H9 (cell line): ENCODE measurements at regions not wholly inside any gene's neighbourhood (a gene's known extent, or its start where the extent isn't known, plus 50 kb on each side); places are given as distances from the start of the nearest gene placed in this dataset.

ENCODE experiments used
- DNase-seq: peaks from one replicate; pipeline ENCODE4 v3.0.0-alpha.2; 2017
- H2AFZ ChIP-seq: one replicate; pipeline ENCODE4 v1.6.1; 2013; ENCODE audit warnings: mild to moderate bottlenecking, low read length, control low read depth, moderate library complexity
- H2AK5ac ChIP-seq: 2 replicates; pipeline ENCODE4 v1.6.1; 2013; ENCODE audit warnings: low read length, control low read depth, mixed read lengths; ENCODE audit not compliant: insufficient read length
- H2BK120ac ChIP-seq: one replicate; pipeline ENCODE4 v1.6.1; 2013; ENCODE audit warnings: low read depth, mild to moderate bottlenecking, low read length, control low read depth, inconsistent platforms; ENCODE audit not compliant: poor library complexity, severe bottlenecking
- H2BK12ac ChIP-seq: 2 replicates; pipeline ENCODE4 v1.6.1; 2013; ENCODE audit warnings: low read length, control low read depth, mixed read lengths, low read depth; ENCODE audit not compliant: insufficient read length
- H2BK15ac ChIP-seq: 2 replicates; pipeline ENCODE4 v1.6.1; 2013; ENCODE audit warnings: low read depth, low read length, control low read depth
- H2BK20ac ChIP-seq: one replicate; pipeline ENCODE4 v1.6.1; 2013; ENCODE audit warnings: low read depth, mild to moderate bottlenecking, low read length, control low read depth, inconsistent platforms; ENCODE audit not compliant: poor library complexity, severe bottlenecking
- H2BK5ac ChIP-seq: 2 replicates; pipeline ENCODE4 v1.6.1; 2013; ENCODE audit warnings: low read length, control low read depth, mixed read lengths; ENCODE audit not compliant: insufficient read length
- H3K14ac ChIP-seq: 2 replicates; pipeline ENCODE4 v1.6.1; 2013; ENCODE audit warnings: low read length, control low read depth; ENCODE audit not compliant: insufficient read depth
- H3K18ac ChIP-seq: 2 replicates; pipeline ENCODE4 v1.6.1; 2013; ENCODE audit warnings: low read depth, mild to moderate bottlenecking, mixed read lengths, low read length, control low read depth; ENCODE audit not compliant: insufficient read length
- H3K23ac ChIP-seq: 2 replicates; pipeline ENCODE4 v1.6.1; 2013; ENCODE audit warnings: low read length, control low read depth, mixed read lengths, low read depth; ENCODE audit not compliant: insufficient read length
- H3K23me2 ChIP-seq: 2 replicates; pipeline ENCODE4 v1.6.1; 2013; ENCODE audit warnings: low read depth, mild to moderate bottlenecking, mixed read lengths, low read length, control low read depth; ENCODE audit not compliant: insufficient read length, poor library complexity, severe bottlenecking
- H3K27ac ChIP-seq: 2 replicates; pipeline ENCODE4 v1.5.1; 2013; ENCODE audit warnings: low read length, control low read depth, mixed read lengths, low read depth; ENCODE audit not compliant: insufficient read length
- H3K27me3 ChIP-seq: 2 replicates; pipeline ENCODE4 v1.6.1; 2013; ENCODE audit warnings: low read length, control low read depth, inconsistent platforms; ENCODE audit not compliant: insufficient read depth
- H3K4ac ChIP-seq: 2 replicates; pipeline ENCODE4 v1.6.1; 2013; ENCODE audit warnings: low read depth, mild to moderate bottlenecking, control low read depth, inconsistent platforms, low read length, moderate library complexity
- H3K4me1 ChIP-seq: 2 replicates; pipeline ENCODE4 v1.6.1; 2013; ENCODE audit warnings: low read length, control low read depth, inconsistent platforms; ENCODE audit not compliant: insufficient read depth
- H3K4me2 ChIP-seq: 2 replicates; pipeline ENCODE4 v1.6.1; 2013; ENCODE audit warnings: low read length, control low read depth, mixed read lengths; ENCODE audit not compliant: insufficient read length, insufficient read depth
- H3K56ac ChIP-seq: 2 replicates; pipeline ENCODE4 v1.6.1; 2013; ENCODE audit warnings: low read depth, mild to moderate bottlenecking, mixed read lengths, low read length, control low read depth; ENCODE audit not compliant: insufficient read length
- H3K79me1 ChIP-seq: 2 replicates; pipeline ENCODE4 v1.6.1; 2013; ENCODE audit warnings: low read depth, mild to moderate bottlenecking, moderate library complexity, low read length, control low read depth, inconsistent platforms; ENCODE audit not compliant: insufficient read depth, poor library complexity, severe bottlenecking
- H3K79me2 ChIP-seq: 2 replicates; pipeline ENCODE4 v1.6.1; 2013; ENCODE audit warnings: low read length, control low read depth, inconsistent platforms; ENCODE audit not compliant: insufficient read depth
- H3K9ac ChIP-seq: 2 replicates; pipeline ENCODE4 v1.6.1; 2013; ENCODE audit warnings: low read length, control low read depth, mixed read lengths; ENCODE audit not compliant: insufficient read length; ENCODE audit errors: extremely low read depth
- H3K9me3 ChIP-seq: one replicate; pipeline ENCODE4 v1.6.1; 2013; ENCODE audit warnings: low read depth, low read length, inconsistent platforms; ENCODE audit not compliant: control insufficient read depth
- H3T11ph ChIP-seq: one replicate; pipeline ENCODE4 v1.6.1; 2013; ENCODE audit warnings: mild to moderate bottlenecking, low read length, control low read depth, inconsistent platforms
- H4K20me1 ChIP-seq: one replicate; pipeline ENCODE4 v1.6.1; 2013; ENCODE audit not compliant: control insufficient read depth, insufficient read length, insufficient read depth
- H4K5ac ChIP-seq: 2 replicates; pipeline ENCODE4 v1.6.1; 2013; ENCODE audit warnings: low read depth, mild to moderate bottlenecking, mixed read lengths, low read length, control low read depth; ENCODE audit not compliant: insufficient read length
- H4K8ac ChIP-seq: replicated peaks from 2 replicates; pipeline ENCODE4 v1.6.1; 2013; ENCODE audit warnings: low read length, control low read depth, mixed read lengths, low read depth; ENCODE audit not compliant: insufficient read length
- H4K91ac ChIP-seq: 2 replicates; pipeline ENCODE4 v1.6.1; 2013; ENCODE audit warnings: low read depth, mild to moderate bottlenecking, moderate library complexity, mixed read lengths, low read length, control low read depth; ENCODE audit not compliant: insufficient read length
- H3K27ac Mint-ChIP-seq, 3 experiments: 2 replicates in 2 of 3; 3 replicates in 1 of 3; pipeline ENCODE4 v1.8.0; 2020 to 2021; ENCODE audit warnings: mixed read lengths in 3 of 3, mild to moderate bottlenecking in 1 of 3, moderate library complexity in 1 of 3
- H3K27me3 Mint-ChIP-seq: 2 replicates; pipeline ENCODE4 v1.8.0; 2021; ENCODE audit warnings: low read depth, mild to moderate bottlenecking, moderate library complexity, mixed read lengths
- H3K36me3 Mint-ChIP-seq, 3 experiments: 2 replicates in 2 of 3; 3 replicates in 1 of 3; pipeline ENCODE4 v1.8.0; 2020 to 2021; ENCODE audit warnings: low read depth in 3 of 3, mixed read lengths in 3 of 3; ENCODE audit not compliant: insufficient read depth in 1 of 3
- H3K4me1 Mint-ChIP-seq, 2 experiments: 2 replicates each; pipeline ENCODE4 v1.8.0; 2020; ENCODE audit warnings: mixed read lengths in 2 of 2
- H3K4me3 Mint-ChIP-seq, 2 experiments: 2 replicates in 1 of 2; 3 replicates in 1 of 2; pipeline ENCODE4 v1.8.0; 2020 to 2021; ENCODE audit warnings: mild to moderate bottlenecking in 2 of 2, mixed read lengths in 2 of 2, moderate library complexity in 1 of 2
- H3K9me3 Mint-ChIP-seq, 2 experiments: 2 replicates in 1 of 2; 3 replicates in 1 of 2; pipeline ENCODE4 v1.8.0; 2020; ENCODE audit warnings: mild to moderate bottlenecking in 2 of 2, mixed read lengths in 2 of 2, moderate library complexity in 1 of 2
- CTCF ChIP-seq: fragments of 200-600 bp; sonication (generic); conservative IDR thresholded peaks from 3 replicates; pipeline ENCODE4 v1.8.0; 2021; ENCODE audit warnings: antibody characterized with exemption, mild to moderate bottlenecking
- WGBS: extraction: QIAGEN DNeasy Blood & Tissue Kit; methylation state at CpG from one replicate; pipeline ENCODE4 v1.1.7; 2013; ENCODE audit warnings: missing lambda C conversion rate, low lambda C conversion rate, mixed read lengths; ENCODE audit not compliant: insufficient read length; ENCODE audit errors: extremely low coverage; 5-methylcytosine and 5-hydroxymethylcytosine counted together

- H4K20me1 ChIP-seq, result no peaks in the 10 kb centered on the region
- Mint-ChIP-seq H3K4me1 (peaks cover 10 to 15% of the 10 kb centered on the region in 2 experiments), H3K4me3 (no peak overlapping the region), H3K9me3 (no peaks in the 10 kb centered on the region), H3K36me3 (no peaks in the 10 kb centered on the region), H3K27ac (no peak overlapping the region), H3K27me3 (no peaks in the 10 kb centered on the region)
- no peak overlapping the region for H3K27ac ChIP-seq
- no peak overlapping the region for H2BK15ac ChIP-seq
- H3T11ph ChIP-seq, result no peak overlapping the region
- TF ChIP-seq CTCF, result no peak
- no peak overlapping the region for H2AFZ ChIP-seq
- no peak overlapping the region for H2BK20ac ChIP-seq
- H3K14ac ChIP-seq, result no peak overlapping the region
- H2BK5ac ChIP-seq, result no peak overlapping the region
- no peaks in the 10 kb centered on the region for H3K23me2 ChIP-seq
- H3K79me1 ChIP-seq, result no peaks in the 10 kb centered on the region
- no peak overlapping the region for H4K91ac ChIP-seq
- no peak overlapping the region for H3K9ac ChIP-seq
- H3K56ac ChIP-seq, result no peak overlapping the region
- H3K4me2 ChIP-seq, result no peak overlapping the region
- no peaks in the 10 kb centered on the region for H3K79me2 ChIP-seq
- no CpG with 5 or more reads among the region's 12 CpGs for WGBS
- H3K4me1 ChIP-seq, result no peaks in the 10 kb centered on the region
- H2BK120ac ChIP-seq, result no peak overlapping the region
- no peak overlapping the region for H4K5ac ChIP-seq
- no peak overlapping the region for H3K18ac ChIP-seq
- no peak overlapping the region for H2BK12ac ChIP-seq
- H3K4ac ChIP-seq, result no peak overlapping the region
- H4K8ac ChIP-seq, result no peak overlapping the region
- H3K27me3 ChIP-seq, result no peaks in the 10 kb centered on the region
- no peak for DNase-seq
- no peak overlapping the region for H2AK5ac ChIP-seq
- no peak overlapping the region for H3K23ac ChIP-seq
- no peaks in the 10 kb centered on the region for H3K9me3 ChIP-seq
Measured at GRCh38 chr3:156763931-156764720, 62.0 kb upstream of the LEKR1 start.
